Activated CD4-positive, alpha-beta T cell treated with anti-CD3 and anti-CD28 coated beads, Interleukin-2, Interleukin-4, amounts not matched to agents 100 ng/mL and 50 ng/mL, durations not matched to agents 16 hours and 8 hours (primary cell): ENCODE measurements at regions not wholly inside any gene's neighbourhood (a gene's known extent, or its start where the extent isn't known, plus 50 kb on each side); places are given as distances from the start of the nearest gene placed in this dataset.

Experiments used
- DNase-seq: peaks from one replicate; pipeline ENCODE4 v3.0.0-alpha.2; 2020; ENCODE audit warnings: low spot score

DNA sequence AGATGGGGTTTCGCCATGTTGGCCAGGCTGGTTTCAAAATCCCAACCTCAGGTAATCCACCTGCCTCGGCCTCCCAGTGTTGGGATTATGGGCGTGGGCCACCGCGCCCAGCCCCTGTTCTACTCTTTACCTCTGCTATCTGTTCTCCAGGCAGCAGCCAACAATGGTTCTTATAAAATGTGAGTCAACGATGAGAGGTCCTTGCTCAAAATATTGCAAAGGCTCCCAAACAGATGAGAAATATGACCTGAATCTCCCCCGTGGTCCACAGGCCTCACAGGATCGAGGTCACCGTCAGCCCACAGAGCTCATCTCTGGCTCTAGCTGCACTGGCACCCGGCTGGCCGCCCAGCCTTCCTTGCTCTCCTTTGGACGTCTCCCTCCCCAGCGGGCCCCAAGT is 62.0 kb upstream of the EGFR start:
- DNase-seq: no peak

DNA sequence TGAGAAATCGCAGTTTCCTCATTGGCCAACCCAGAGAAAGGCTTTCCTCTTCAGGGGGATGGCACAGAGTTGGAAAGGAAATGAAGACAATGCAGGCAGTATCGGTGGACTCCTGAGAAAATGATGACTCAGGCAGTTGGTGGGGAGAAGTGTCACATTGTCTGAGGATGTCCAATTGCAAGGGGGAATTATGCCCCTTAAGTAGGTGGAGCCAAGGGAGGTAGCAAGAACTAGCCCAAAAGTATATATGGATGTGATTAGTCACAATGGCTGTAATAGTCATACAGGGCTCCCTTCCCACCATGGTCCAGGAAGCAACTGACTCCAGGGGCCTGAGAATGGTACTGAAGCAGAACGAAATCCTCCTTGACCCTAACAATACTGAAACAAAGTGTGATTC is 58.3 kb upstream of the EGFR start:
- no peak for DNase-seq

DNA sequence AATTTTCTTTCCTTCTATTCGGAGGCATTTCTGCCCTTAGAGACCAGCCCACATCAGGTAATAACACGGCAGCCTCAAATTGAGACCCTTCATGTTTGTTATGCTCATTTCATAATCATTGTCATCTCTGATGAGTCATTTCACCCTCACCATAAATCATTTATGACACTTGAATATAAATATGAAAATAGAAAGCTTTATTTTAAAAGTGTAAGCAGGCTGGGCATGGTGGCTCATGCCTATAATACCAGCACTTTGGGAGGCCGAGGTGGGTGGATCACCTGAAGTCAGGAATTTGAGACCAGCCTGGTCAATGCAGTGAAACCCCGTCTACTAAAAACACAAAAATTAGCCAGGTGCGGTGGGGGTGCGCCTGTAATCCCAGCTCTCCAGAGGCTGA is 57.4 kb upstream of the EGFR start:
- no peak for DNase-seq

DNA sequence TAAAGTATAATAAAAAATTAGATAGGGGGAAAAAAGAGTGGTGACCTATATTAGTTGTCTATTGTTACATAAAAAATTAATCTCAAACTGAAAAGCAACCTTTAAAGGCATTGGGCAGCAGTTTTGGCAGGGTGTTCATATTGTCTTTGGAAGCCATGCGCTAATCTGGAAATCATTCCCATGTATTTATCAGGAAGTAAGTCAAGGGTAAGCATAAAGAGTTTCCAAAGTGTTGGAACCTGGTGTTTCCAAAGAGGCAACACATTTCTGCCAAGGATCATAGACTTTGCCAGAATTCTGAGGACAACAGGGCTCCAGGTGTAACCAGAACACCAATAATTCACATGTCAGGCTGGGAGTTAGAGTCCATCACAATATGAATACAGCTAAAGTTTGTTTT is 55.7 kb upstream of the EGFR start:
- no peak for DNase-seq

DNA sequence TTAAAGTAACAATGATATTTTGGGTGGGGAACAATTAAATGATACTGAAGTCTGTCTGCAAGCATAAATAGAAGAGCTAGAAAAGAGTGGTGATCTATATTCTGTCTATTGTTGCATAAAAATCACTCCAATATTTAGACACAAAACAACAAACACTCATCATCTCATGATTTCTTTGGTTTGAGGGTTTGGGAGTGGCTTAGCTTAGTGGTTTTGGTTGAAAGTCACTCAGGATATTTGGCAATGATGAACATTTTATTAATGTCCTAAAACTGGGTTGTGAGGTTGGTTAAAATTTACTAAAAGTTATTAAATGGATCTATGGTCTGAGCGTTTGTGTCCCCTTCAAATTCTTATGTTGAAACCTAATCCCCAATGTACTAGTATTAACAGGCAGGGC is 54.7 kb upstream of the EGFR start:
- no peak for DNase-seq

DNA sequence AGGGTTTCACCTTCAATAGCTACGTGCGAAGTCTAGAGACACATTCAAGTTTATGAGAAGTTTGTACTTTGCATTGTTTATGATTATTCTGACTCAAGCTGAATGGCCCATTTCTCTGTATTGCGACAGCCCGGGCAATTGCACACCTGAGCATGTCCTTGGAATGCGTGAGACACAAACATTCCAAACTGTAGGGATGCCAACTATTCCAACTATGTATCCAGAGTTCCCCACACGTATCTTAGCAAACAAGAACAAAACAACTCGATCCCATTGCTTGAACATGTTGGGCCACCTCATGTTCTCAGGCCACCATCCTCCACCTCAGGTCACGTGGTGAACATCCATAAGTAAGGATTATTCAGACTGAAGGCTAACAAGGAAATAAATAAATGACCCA is 51.4 kb upstream of the EGFR start:
- no peak for DNase-seq

DNA sequence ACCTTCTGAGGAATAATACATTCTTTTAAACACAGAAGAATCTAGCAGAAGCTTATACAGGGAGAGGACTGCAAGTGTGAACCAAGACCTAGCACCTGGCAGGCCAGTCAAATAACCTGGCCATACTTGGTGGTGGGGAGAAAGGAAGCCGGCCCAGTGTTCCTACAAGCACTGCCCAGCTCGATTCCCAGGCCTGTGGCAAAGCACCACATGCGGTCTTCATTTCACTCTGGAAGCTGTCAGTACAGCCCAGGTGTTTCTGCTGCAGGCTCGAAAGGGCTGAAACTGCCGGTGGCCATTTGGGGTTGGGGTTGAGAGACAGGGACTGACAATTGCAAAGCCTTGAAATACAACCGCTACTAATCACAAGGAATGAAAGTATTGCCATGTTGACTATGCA is 50.8 kb upstream of the EGFR start:
- DNase-seq: no peak
